ENCODE measurements at regions not wholly inside any gene's neighbourhood (a gene's known extent, or its start where the extent isn't known, plus 50 kb on each side); places are given as distances from the start of the nearest gene placed in this dataset.
A peak's percentile ranks its signal among the peaks of the same experiment; 100 is the strongest.
"Not testable (repeated sequence)": the region's sequence is repeated elsewhere in the genome, so short reads cannot be mapped to it uniquely, and the experiment has no call there.

DNA sequence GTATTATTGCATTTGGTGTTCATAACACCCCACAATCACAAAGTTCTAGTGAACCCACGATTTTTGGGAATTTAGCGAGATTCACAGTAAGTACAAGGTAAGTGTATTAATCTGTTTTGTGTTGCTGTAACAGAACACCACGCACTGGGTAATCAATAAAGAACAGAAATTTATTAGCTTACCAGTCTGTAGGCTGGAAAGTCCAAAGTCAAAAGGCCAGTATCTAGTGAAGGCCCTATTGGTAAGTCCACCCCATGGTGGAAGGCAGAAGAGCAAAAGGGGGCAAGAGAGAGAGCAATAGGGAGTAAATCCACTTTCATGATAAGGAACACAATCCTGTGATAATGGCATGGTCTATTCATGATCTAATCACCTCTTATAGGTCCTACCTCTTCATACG, 190.3 kb upstream of the KCNMB2 start:
- WGBS, 2 donors, result 80 to 83% methylated on average over 4 of the region's 4 CpGs
- no peak for ATAC-seq
- no peaks in the 10 kb centered on the region for H3K4me1 ChIP-seq
- TF ChIP-seq, protein P1, sequence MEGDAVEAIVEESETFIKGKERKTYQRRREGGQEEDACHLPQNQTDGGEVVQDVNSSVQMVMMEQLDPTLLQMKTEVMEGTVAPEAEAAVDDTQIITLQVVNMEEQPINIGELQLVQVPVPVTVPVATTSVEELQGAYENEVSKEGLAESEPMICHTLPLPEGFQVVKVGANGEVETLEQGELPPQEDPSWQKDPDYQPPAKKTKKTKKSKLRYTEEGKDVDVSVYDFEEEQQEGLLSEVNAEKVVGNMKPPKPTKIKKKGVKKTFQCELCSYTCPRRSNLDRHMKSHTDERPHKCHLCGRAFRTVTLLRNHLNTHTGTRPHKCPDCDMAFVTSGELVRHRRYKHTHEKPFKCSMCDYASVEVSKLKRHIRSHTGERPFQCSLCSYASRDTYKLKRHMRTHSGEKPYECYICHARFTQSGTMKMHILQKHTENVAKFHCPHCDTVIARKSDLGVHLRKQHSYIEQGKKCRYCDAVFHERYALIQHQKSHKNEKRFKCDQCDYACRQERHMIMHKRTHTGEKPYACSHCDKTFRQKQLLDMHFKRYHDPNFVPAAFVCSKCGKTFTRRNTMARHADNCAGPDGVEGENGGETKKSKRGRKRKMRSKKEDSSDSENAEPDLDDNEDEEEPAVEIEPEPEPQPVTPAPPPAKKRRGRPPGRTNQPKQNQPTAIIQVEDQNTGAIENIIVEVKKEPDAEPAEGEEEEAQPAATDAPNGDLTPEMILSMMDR (IDR thresholded peaks at IDR 0.05), result no peak
- no peak for DNase-seq
- no peaks in the 10 kb centered on the region for H3K36me3 ChIP-seq
- no peak overlapping the region for H3K27ac ChIP-seq
- intact Hi-C loops (cut with DNase I), result no loop called here
- H3K27me3 ChIP-seq, result no peaks in the 10 kb centered on the region
- H3K4me3 ChIP-seq, result no peak overlapping the region
- H3K9me3 ChIP-seq, result no peaks in the 10 kb centered on the region
- FAIRE-seq, result no peak

DNA sequence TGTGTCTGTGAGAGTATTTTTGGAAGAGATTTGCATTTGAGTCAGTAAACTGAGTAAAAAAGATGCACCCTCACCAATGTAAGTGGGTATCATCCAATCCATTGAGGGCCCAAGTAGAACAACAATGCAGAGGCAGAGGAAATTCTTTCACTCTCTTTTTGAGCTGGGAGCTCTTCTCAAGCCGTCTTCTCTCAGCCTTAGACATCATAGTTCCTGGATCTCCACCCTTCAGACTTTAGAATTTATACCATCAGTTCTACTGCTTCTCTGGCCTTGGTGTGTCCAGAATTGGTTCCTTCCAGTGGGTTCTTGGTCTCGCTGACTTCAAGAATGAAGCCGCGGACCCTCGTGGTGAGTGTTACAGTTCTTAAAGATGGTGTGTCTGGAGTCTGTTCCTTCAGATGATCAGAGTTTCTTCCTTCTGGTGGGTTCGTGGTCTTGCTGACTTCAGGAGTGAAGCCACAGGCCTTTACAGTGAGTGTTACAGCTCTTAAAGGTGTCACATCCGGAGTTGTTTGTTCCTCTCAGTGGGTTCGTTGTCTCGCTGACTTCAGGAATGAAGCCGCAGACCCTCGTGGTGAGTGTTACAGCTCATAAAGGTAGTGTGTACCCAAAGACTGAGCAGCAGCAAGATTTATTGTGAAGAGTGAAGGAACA, 187.5 kb upstream of the KCNMB2 start:
- H3K4me1 ChIP-seq; H3K36me3 ChIP-seq; ATAC-seq; H3K9me3 ChIP-seq; H3K27ac ChIP-seq; FAIRE-seq; DNase-seq; H3K27me3 ChIP-seq; intact Hi-C loops (cut with DNase I); H3K4me3 ChIP-seq: not testable (repeated sequence)
- WGBS, 2 donors, result 91 to 95% methylated on average over 11 of the region's 11 CpGs

DNA sequence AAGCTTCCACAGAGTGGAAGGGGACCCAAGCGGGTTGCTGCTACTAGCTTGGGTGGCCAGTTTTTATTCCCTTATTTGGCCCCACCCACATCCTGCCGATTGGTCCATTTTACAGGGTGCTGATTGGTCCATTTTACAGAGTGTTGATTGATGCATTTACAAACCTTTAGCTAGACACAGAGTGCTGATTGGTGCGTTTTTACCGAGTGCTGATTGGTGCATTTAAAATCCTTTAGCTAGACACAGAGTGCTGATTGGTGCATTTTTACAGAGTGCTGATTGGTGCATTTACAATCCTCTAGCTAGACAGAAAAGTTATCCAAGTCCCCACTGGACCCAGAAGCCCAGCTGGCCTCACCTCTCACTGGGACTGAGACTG, 187.0 kb upstream of the KCNMB2 start:
- DNase-seq; intact Hi-C loops (cut with DNase I); H3K36me3 ChIP-seq; H3K9me3 ChIP-seq; H3K4me3 ChIP-seq; ATAC-seq; H3K27me3 ChIP-seq; H3K4me1 ChIP-seq; FAIRE-seq; H3K27ac ChIP-seq: not testable (repeated sequence)
- 89 to 90% methylated on average over 4 of the region's 4 CpGs for WGBS, 2 donors

DNA sequence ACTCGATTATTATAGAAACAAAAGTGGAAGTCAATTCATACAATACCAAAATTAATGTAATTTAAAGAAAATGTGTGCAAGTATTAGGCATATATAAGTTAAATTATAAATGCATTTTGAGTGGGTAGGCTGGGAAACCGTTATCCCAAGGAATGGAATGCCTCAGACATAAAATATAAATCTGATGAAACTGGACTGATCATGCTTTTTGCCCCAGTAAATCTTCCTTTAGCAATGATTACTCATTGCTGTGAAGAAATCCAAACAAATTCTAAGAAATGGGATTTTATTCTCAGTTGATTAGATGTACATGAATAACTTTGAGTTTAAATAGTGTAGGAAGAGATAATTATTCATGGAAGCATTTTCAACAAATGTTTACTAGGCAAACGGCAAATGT, 185.5 kb upstream of the KCNMB2 start:
- intact Hi-C loops (cut with DNase I), result no loop called here
- Histone ChIP-seq H3K4me3 (no peak overlapping the region), H3K27ac (no peak overlapping the region), H3K4me1 (no peaks in the 10 kb centered on the region), H3K9me3 (no peaks in the 10 kb centered on the region), H3K27me3 (no peaks in the 10 kb centered on the region), H3K36me3 (no peaks in the 10 kb centered on the region)
- DNase-seq (no peak), FAIRE-seq (no peak), ATAC-seq (no peak)
- TF ChIP-seq, protein P1 (IDR thresholded peaks at IDR 0.05), result no peak
- WGBS, 2 donors, result 67 to 80% methylated on average over 3 of the region's 3 CpGs

DNA sequence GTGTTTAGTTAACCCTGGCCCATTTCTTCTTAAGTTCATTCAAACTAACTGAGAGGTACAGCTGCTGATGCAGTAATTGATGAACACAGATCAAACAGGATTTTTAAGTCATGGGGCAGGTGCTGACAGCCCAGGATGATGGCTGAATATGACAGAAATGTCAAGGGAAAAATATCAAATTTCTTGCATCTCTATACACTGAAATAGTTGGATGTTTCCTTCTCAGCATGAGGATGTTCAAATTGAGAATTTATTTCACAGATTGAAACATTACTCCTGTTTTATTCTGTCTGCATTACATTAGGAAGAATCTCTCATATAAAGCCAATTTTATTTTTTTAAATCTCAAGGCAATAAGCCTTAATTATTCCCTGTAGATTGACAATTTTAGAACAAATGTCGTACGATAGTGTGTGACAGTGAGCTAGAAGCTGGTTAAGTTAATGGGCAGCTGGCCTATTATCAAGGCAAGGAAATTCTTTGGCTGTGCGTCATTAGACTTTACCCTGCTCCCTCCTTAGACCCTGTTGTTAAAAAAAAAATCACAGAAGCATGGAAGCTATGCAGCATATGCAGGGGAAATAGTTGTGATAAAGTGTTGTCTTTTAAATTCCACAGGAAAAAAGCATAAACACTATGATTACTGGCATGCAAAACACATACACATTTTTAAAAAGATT, 183.8 kb upstream of the KCNMB2 start:
- DNase-seq (no peak), FAIRE-seq (no peak), ATAC-seq (no peak)
- no peaks in the 10 kb centered on the region for H3K9me3 ChIP-seq
- H3K4me1 ChIP-seq, result no peaks in the 10 kb centered on the region
- no peak overlapping the region for H3K4me3 ChIP-seq
- H3K36me3 ChIP-seq, result no peaks in the 10 kb centered on the region
- intact Hi-C loops (cut with DNase I), result no loop called here
- H3K27ac ChIP-seq, result no peak overlapping the region
- TF ChIP-seq, protein P1 (IDR thresholded peaks at IDR 0.05), result no peak
- no peaks in the 10 kb centered on the region for H3K27me3 ChIP-seq
- 73 to 80% methylated on average over 3 of the region's 3 CpGs for WGBS, 2 donors

DNA sequence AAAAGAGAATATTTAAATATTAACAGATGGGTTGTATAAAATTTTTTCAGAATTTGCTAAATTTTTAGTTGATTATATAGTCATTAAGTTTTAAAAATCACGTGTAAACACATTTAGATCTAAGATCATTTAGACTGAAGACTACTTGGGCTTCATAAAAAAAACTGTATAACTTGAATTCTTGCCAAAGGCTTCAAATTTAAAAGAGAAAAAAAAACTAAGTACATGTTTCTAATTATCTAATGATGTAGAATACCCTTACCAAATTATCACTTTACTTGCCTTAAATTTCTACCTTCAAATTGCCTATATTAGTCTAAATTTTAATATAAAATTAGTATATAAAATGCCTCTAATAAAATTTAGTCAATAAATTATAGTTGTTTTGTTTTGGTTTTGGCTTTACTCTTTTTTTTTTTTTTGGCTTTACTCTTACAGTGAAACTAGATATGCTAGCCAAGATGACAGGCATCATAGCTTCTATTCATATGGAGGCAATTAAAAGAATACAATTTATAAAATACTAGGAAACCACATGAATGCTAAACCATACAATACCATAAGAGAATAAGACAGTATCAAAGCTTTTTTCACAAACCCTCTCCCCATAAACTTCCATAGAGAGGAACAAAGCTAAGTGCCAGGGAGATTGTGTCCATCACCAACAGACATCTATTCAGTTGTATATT, 183.1 kb upstream of the KCNMB2 start:
- TF ChIP-seq, protein P1 (IDR thresholded peaks at IDR 0.05), result no peak
- no peak for ATAC-seq
- H3K27ac ChIP-seq, result no peak overlapping the region
- intact Hi-C loops (cut with DNase I), result no loop called here
- no peak overlapping the region for H3K4me3 ChIP-seq
- H3K9me3 ChIP-seq, result no peaks in the 10 kb centered on the region
- no peak for DNase-seq
- H3K27me3 ChIP-seq, result no peaks in the 10 kb centered on the region
- peak; percentile 29 for FAIRE-seq
- 65 to 68% methylated on average over 1 of the region's 1 CpG for WGBS, 2 donors
- no peaks in the 10 kb centered on the region for H3K36me3 ChIP-seq
- no peaks in the 10 kb centered on the region for H3K4me1 ChIP-seq

Data from pancreas (tissue), 10 donors.